A673 (cell line): ENCODE measurements at regions not wholly inside any gene's neighbourhood (a gene's known extent, or its start where the extent isn't known, plus 50 kb on each side); places are given as distances from the start of the nearest gene placed in this dataset.

Source experiments
- CTCF ChIP-seq: fragments of 300-800, 200-600 bp; sonication (generic); conservative IDR thresholded peaks from 2 replicates; pipeline ENCODE4 v1.5.1; 2017; ENCODE audit warnings: low read depth, mild to moderate bottlenecking, antibody characterized with exemption, low read length, moderate library complexity, mixed read lengths
- EZH2 ChIP-seq: fragments of 200-600 bp; sonication (generic); IDR thresholded peaks from 2 replicates; pipeline ENCODE4 v1.6.1; 2017; ENCODE audit warnings: borderline replicate concordance, low read depth, mild to moderate bottlenecking, mixed read lengths, antibody characterized with exemption, low read length; ENCODE audit not compliant: poor library complexity, severe bottlenecking

- TF ChIP-seq CTCF (no peak), EZH2 (no peak)
Measured at GRCh38 chr13:46951516-46951915, 54.7 kb upstream of the HTR2A start.
